Activated effector memory CD4-positive, alpha-beta T cell treated with Interleukin-2 at 50 U/mL for 16 hours (primary cell): ENCODE measurements at regions not wholly inside any gene's neighbourhood (a gene's known extent, or its start where the extent isn't known, plus 50 kb on each side); places are given as distances from the start of the nearest gene placed in this dataset.

ENCODE experiments used
- DNase-seq: peaks from one replicate; pipeline ENCODE4 v3.0.0-alpha.2; 2020

DNA sequence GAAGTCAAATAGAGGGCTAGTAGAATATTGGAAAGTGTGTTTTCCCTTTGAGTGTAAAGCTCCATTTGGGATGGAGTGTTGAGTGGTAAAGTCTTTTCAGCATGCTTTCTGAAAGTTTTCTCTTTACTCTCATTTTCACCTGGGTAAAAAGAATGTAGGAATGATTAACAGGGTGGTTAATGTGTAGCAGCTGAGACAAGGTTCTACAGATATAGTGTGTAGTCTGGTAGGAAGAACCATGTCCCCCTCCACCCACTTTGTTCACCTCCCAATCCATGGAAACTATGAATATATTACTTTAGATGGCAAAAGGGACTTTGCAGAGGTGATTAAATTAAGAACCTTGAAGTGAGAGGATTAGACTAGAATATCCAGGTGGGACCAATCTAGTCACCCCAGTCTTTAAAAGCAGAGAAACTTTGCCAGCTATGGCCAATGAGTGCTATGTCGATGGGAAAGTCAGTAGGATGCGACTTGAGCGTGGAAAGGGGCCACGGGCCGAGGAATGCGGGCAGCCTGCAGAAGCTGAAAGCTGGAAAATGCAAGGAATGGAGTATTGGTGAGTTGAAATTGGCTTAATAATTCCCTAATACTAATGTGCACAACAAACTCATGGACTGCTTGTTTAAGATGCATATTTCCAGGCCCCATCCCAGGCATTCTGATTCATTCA lies 166.3 kb upstream of the AHR start:
- no peak for DNase-seq

DNA sequence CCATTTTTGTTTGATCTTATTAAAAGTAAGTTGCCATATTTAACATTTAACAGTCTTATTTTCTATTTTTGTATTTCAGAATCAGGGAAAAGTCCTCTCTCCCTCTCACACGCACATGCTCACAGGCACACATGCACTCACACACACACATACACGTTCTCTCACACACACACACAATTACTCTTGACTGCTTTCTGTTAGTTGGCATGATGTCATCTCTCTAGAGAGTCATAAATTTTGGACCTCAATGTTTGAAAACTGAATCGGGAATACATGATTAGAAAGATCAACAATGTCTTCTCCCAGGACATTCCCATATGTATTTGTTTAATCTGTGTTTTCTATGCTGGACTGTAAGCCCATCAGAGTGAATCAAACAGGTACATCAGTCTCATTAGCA lies 165.7 kb upstream of the AHR start:
- DNase-seq: no peak

DNA sequence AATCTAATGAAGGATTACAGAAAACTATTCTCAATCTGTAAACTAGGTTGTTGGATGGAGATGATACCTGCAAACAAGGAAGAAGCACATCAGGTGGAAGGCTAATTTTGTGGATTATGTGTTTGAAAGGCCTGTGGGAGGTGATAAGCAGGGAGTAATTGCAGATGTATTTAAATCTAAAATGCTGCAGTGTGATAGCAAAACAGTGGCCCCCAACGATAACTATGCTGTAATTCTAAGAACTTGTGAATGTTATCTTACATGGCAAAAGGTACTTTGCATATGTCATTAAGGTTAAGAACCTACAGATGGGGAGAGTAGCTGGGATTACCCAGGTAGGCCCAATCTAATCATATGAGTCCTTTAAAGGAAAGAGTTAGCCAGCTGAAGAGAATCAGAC lies 164.5 kb upstream of the AHR start:
- no peak for DNase-seq

DNA sequence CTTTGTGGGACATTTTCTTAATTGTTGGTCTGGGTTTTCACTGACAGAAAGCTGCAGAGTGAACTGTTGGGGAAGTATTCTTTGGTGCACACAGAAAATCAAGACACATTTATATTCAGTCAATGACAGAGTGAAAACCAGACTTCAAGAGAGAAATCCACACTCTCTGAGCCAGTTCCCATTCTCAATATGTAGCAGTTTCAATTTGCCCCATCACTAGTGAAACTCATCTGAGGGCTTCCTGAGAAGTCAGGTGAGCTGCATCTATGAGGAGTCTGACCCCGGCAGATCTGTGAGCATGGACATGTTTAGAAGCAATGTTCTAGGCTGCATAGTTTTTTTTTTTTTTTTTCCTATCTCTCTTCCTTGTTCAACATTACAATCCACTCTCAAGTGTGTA lies 163.7 kb upstream of the AHR start:
- DNase-seq: no peak

DNA sequence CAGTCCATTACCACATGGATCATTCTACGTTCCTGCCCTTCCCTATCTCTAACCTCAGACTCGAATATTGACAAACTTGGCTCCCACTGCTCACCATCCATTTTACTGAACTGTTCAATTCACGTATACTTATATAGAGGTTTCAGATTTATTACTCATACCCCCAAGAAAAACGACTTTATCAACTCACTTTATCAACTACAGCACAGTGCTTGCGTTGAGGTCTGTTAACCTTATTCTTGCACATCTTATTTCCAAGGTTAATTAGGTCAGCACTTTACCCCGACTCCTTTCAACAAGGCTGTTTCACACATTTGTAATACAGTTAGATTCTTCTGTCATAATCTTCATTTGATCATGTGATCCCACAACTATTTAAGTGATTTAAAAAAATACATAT lies 162.3 kb upstream of the AHR start:
- DNase-seq: no peak

DNA sequence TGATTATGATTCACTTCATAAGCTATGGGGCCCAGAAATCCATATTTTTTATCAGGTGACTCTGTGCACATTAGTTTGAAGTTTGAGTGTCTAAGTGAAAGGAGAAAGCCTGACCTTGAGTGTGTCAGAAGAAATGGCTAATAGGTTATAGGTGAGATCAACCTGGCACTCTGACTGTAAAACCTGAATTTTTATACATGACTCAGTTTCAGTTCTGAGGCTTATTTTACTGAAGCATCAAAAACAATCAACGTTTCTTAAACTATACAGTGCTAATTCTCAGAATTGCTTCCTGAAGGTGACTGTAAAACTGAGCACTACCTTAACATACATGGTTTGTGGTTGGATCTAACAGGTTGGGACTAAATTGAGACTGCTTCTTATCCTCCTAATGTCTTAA lies 159.4 kb upstream of the AHR start:
- no peak for DNase-seq

DNA sequence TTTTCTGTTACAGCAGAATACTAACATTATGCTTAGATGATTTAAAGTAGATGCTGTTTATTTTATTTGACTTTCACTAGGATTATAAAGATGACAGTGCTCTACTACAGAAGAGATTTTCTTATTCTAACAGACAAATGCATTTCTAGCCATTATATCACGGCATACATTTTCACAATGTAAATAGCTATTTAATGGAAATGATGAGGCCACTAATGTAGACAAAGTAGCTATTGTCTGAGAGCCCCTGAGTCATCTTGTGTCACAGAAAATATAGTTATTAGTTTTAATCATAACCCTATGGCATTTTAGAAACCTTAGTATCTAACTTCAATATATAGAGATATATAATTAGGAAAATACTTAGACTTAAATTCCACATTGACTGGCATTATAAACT lies 158.0 kb upstream of the AHR start:
- DNase-seq: no peak

DNA sequence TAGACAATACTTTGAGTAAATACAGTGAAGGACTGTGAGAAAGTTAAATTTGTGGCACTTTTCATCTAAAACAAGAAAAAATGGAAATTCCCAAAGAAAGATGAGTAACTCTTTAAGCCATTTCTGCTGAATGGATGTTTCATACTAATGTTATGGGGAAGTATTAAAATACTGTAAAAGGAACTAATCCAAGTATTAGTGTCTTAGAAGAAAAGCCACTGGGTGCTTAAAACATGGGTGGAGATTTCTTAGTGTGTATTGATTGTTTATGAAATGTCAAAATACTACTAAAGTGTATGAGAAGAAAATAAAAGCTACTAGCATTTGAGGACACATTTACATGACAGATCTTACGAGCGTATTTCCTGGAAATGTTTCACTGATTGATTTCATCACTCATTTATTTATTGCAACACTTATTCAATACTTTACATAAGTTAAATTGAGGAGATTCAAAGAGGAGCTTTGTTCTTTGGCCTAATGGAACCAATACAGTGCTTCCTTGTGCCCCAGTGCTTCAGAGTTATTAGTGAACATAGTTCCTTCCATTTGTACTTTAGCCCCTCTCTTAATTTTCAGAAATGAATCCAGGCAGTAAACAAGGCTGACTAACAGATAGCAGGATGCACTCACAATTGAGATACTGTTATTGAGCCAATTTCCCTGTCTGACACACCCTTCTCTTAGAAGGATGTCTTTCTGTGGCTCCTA lies 155.5 kb upstream of the AHR start:
- no peak for DNase-seq

DNA sequence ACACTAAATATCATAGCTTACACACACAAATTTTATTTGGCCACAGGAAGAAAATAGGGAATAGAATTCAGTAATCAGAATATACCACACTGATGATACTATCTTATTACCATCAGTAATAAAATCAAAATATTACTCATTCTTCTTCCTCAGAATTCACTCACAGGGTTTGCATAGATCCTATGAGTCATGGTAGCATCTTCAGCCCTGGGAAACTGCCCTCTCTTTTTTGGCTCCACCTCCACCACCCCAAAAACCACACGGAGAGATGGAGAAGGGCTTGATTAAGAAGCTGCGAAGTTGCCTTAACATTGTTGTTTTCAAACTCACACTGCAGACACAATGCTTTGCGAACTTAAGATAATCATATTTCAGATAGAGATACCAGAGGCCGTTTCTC lies 154.1 kb upstream of the AHR start:
- peak; percentile 56 for DNase-seq

DNA sequence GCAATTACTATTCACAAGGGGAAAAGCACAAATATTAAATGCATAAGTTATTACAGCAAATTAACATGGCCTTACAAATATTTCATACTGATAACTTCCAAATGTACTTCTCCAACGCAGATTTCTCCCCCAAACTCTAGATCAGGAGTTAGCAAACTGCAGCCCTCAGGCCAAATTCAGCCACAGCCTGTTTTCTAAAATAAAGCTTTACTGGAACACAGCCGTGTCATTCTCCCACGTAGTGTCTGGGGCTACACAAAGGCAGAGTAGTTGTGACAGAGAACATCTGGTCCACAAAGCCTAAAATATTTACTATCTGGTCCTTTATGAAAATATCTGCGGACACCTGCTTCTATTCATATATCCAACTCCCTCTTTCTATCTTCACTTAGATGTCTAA lies 151.8 kb upstream of the AHR start:
- no peak for DNase-seq

DNA sequence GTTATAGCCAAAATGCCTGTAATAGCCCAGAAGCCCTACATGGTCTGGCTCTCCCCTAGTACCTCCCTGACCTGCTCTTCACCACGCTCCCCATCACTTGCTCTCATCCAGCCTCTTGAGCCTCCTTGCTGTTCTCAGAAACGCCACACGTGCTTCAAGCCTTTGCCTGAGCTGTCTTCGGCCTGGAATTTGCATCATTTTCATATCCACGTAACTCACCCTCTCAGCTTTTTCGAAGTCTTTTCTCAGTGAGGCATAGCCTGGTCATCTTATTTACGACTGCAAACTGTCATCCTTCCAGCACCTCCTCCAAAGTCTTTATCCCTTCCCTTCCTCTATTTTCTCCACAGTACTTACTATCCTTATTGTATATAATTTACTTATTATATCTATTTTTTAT lies 151.0 kb upstream of the AHR start:
- DNase-seq: no peak

DNA sequence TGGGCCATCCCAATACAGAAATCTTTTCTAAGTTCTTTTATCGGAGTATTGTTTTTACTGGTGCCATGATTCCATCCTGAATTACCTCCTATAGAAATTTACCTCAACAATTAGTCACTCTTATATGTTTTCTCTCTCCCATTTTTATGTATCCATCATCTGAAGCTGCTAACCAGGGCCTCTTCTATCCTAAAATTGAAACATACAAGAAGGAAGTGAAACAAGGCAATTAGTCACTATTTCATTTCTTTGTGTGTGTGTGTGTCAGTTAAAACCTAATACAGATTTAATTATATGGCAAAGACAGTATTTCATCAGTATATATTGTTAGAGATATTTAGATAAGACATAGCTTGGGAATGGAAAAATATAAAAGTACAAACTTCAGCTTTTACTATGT lies 148.4 kb upstream of the AHR start:
- no peak for DNase-seq

DNA sequence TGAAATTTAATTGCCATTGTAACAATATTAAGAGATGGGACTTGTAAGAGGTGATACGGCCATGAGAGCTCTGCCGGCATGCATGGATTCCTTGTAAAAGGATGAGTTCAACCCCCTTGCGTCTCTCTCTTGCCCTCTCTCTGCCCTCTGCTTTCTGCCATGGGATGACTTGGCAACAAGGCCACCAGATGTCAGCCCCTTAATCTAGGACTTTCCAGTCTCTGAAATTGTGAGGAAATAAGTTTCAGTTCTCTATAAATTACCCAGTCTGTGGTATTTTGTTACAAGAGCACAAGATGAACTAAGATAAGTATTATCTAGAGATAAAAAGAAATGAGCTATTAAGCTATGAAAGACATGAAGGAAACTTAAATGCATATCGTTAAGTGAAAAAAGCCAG lies 145.7 kb upstream of the AHR start:
- no peak for DNase-seq

DNA sequence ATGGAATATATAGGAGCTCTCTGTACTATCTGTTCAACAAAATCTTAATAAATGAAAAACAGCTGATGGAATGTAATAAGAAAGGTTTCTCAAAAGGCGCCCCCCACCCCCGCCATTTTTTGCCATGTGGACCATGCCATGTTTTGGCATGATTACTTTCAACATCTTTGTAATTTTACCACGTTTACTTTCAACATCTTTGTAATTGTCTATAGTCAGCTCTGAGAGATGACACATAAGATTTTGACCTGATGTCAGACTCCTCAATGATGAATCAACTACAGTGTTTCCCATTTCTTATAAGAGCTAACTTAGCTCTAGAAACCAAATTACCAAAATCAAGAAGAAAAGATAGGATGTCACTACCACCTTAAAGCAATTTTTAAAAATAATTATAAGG lies 144.9 kb upstream of the AHR start:
- no peak for DNase-seq

DNA sequence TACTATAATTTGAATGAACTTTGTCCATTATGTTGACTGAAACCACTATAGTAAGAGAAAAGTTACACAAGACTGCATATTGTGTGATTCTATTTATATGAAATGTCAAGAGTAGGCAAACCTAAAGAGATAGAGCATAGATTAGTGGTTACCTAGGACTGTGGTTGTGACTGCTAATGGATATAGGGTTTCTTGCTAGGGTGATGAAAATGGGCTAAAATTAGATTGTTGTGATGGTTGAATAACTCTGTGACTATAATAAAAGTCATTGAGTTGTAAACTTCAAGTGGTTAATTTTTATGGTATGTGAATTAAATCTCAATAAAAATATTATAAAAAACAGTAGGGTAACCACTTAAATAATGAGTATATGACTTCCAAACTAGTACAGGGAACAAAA lies 142.9 kb upstream of the AHR start:
- no peak for DNase-seq

DNA sequence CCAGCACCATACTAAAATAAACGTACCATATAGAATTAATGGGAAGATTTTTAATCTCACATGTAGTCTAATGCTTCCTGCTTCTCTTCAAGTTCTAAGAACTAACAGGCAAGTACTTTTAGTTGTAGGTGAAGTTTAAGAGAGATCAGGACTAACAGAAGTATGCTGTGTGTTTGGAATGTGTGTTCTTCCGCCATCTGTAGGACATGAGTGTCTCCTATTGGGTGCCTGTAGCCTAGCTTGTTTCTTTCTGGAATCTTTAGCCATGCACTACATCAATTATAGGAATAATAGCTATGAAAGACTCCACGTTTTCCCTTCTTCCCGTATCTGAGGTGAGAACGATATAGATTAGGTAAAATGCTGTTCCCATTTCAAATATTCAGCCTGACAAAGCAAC lies 140.2 kb upstream of the AHR start:
- no peak for DNase-seq

DNA sequence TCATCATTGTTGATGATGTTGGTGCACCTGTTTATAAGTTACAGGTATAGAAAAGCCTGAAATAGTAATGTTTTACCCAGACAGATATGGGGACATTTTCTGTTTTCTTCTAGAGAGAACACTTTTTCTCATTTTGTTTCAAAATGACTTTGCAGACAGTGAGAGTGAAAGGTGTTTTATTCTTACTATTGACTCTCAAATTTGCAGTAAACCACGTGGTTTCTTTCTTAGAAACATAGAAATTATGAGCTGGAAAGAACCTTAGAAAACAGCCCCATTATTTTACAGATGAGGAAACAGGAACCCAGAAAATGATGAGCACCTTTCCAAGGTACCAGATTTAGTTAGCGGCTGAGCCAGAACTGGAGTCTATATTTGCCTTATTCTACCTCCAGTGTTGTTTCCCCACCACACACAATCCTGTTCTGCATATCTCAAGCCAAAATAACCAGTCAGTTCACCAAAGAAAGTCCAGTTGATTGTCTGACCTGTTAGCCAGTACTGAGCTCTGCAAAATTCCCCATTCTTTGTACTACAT lies 138.9 kb upstream of the AHR start:
- DNase-seq: no peak

DNA sequence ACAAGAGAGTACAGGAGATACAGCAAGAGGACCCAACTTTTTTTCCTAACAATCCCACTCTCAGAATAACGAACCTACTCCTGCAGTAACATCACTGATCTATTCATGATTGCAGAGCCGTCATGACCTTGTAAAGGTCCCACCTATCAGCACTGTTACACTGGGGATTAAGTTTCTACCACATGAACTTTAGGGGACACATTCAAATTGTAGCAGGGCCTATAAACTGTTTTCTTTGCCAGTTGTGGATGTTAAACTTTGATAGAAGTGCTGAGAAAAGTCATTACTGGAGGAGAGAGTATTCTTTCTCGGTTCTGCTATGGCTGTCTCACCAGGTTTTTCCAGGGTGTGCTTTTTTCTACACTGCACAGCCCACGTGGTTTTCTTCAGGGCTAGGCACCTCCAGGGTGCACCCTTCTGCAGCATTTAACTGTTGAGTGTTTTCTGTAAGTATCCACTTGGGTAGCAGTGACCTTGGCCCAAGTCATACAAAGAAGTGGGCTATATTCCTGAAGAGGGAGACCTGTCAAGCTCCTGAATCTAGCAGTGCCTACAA lies 131.6 kb upstream of the AHR start:
- DNase-seq: no peak

DNA sequence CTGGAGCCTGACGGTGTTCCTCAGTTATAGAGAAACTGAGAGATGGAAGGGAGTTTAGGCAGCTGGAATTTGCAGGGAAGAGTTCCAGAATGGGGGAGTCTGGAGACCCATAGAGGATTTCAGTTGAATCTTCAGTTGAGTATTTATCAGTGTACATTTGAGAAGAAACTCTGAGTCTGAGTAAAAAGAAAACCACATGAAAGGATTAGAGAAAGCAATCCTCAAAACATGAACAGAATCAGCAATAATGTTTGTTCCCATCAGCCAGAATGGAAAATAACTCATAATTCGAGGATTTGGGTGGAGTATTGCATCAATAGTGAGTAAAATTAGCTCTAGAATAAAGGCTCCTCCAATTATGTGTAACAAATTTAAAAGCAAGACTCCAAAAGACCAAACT lies 130.0 kb upstream of the AHR start:
- DNase-seq: no peak

DNA sequence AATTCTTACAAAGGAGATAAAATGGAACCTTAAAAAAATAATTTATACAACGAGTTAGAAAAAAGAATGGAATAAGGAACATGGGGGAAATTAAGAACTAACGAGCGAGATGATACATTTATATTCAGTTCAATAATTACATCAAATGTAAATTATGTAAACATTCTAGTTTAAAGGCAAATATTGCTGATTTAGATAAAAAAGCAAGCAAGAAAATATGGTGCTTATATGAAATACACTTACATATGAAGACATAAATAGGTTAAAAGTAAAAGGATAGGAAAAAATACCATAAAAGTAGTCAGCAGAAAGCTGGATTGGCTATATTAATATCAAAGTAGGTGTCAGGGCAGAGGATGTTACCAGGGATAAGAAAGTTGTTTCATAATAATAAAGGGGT lies 127.0 kb upstream of the AHR start:
- DNase-seq: no peak

DNA sequence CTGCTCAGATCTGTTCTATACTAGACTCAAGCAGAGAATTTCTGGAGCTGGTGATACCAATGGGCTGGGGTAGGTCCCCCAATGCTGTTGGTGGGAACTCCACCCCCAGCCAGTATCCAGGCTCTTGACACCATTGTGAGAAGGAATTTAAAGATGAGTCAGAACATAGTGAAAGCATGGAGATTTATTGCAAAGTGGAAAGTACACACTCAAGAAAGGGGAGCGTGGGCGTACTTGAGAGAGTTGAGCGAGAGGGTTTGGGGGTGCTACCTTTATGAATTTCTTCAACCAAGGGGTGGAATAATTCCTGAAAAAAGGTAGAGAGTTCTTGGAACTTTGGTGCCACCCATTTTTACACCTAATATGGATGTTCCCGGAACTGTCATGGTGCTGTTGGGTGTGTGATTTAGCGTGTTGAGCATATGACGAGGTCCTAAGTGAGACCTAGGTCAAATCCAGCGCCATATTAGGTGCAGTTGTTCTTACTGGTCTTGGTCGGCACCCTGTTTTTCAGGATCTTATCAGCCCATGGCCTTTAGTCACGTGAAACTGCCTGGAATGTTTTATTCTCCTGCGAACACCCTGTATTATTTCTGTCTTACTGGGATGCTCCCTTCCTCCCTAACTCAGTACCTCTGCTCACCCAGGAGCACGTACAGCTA lies 122.0 kb upstream of the AHR start:
- DNase-seq: no peak

DNA sequence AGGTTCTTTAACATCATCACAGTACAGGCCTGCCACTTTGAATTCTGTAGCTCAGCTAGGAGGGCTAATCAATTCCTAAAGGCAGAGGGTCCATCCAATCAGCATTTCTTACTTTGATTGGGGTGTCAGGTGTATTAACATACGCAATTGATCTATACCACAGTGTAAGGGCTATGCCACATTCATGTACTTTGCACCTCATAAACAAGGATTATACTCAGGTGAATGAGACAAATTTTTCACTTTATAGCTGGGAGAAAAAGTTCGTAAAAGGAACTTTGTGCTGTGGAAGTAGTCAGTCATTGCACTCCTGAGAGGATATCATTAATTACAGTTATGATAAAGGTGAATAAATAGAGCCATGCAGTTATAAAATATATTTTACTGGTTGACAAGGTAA lies 119.9 kb upstream of the AHR start:
- DNase-seq: no peak

DNA sequence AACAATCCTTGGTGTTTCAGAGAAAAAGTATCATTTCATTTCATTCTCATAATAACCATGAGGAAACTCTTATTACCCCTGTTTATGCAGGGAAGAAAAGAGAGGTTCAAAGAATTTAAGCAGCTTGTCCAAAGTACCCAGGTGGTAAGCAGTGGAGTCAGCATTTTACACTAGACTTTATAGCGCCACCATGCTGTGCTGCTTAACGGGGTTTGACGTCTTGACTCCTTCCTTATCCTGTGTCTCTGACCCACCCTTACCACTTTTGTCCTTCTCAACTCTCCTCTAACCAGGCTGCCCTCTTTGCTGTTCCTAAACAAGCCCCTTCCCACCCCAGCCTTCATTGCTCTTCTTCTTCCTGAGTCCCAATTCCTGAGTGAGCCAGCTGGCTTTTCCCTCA lies 117.0 kb upstream of the AHR start:
- DNase-seq: no peak
